Fibroblast of upper back skin (primary cell): ENCODE measurements at regions not wholly inside any gene's neighbourhood (a gene's known extent, or its start where the extent isn't known, plus 50 kb on each side); places are given as distances from the start of the nearest gene placed in this dataset.
A peak's percentile ranks its signal among the peaks of the same experiment; 100 is the strongest.
"Not testable (repeated sequence)": the region's sequence is repeated elsewhere in the genome, so short reads cannot be mapped to it uniquely, and the experiment has no call there.

Source experiments
- DNase-seq: peaks from one replicate; pipeline ENCODE4 v3.0.0-alpha.2; 2013

- DNase-seq: no peak
Measured at GRCh38 chrX:150058728-150059127, 120.4 kb upstream of the EOLA2 start.

- peak; percentile 80 for DNase-seq
Measured at GRCh38 chrX:150060406-150060805, 122.1 kb upstream of the EOLA2 start.

- DNase-seq: peak; percentile 88
Measured at GRCh38 chrX:150062292-150063137, 124.2 kb upstream of the EOLA2 start.

- no peak for DNase-seq
Measured at GRCh38 chrX:150063138-150063518, 124.8 kb upstream of the EOLA2 start.

GRCh38 chrX:150063674-150064073 lies 125.4 kb upstream of the EOLA2 start:
- DNase-seq: no peak

- peak; percentile 62 for DNase-seq
Measured at GRCh38 chrX:150074175-150074574, 135.9 kb upstream of the EOLA2 start.

GRCh38 chrX:150080497-150080896 lies 142.2 kb upstream of the EOLA2 start:
- DNase-seq: no peak

GRCh38 chrX:150081076-150081475 lies 142.8 kb upstream of the EOLA2 start:
- DNase-seq: no peak

- peak; percentile 88 for DNase-seq
Measured at GRCh38 chrX:150084496-150085229, 146.4 kb upstream of the EOLA2 start.

- DNase-seq: peak; percentile 53
Measured at GRCh38 chrX:150085881-150086280, 147.6 kb upstream of the EOLA2 start.

GRCh38 chrX:150086371-150086770 lies 148.1 kb upstream of the EOLA2 start:
- no peak for DNase-seq

GRCh38 chrX:150087612-150088011 lies 149.3 kb upstream of the EOLA2 start:
- DNase-seq: no peak

GRCh38 chrX:150088042-150088441 lies 149.8 kb upstream of the EOLA2 start:
- DNase-seq: no peak

- DNase-seq: no peak
Measured at GRCh38 chrX:150088766-150089518, 150.7 kb upstream of the EOLA2 start.

GRCh38 chrX:150091300-150091699 lies 153.0 kb upstream of the EOLA2 start:
- DNase-seq: not testable (repeated sequence)

GRCh38 chrX:150092549-150092948 lies 154.3 kb upstream of the EOLA2 start:
- DNase-seq: no peak

GRCh38 chrX:150094375-150094774 lies 156.1 kb upstream of the EOLA2 start:
- DNase-seq: no peak

GRCh38 chrX:150094996-150095395 lies 156.7 kb upstream of the EOLA2 start:
- DNase-seq: peak; percentile 94

- no peak for DNase-seq
Measured at GRCh38 chrX:150099316-150099715, 161.0 kb upstream of the EOLA2 start.

- DNase-seq: peak; percentile 83
Measured at GRCh38 chrX:150100261-150100660, 162.0 kb upstream of the EOLA2 start.

GRCh38 chrX:150118476-150118875 lies 180.2 kb upstream of the EOLA2 start:
- no peak for DNase-seq

- DNase-seq: no peak
Measured at GRCh38 chrX:150119323-150119722, 181.0 kb upstream of the EOLA2 start.

GRCh38 chrX:150125045-150125444 lies 186.8 kb upstream of the EOLA2 start:
- DNase-seq: not testable (repeated sequence)
